ENCODE measurements at regions not wholly inside any gene's neighbourhood (a gene's known extent, or its start where the extent isn't known, plus 50 kb on each side); places are given as distances from the start of the nearest gene placed in this dataset.

- TF ChIP-seq GABPA (IDR thresholded peaks at IDR 0.05; ENCODE audit: low read depth) (no peak), CTCF (IDR thresholded peaks at IDR 0.05; ENCODE audit: insufficient read depth, low read length) (peak; percentile 21)
- no peak overlapping the region for H3K27ac ChIP-seq (replicated peaks)
- no peak overlapping the region for H3K4me3 ChIP-seq (replicated peaks; ENCODE audit: insufficient read depth, low read length)
- no peaks in the 10 kb centered on the region for H3K27me3 ChIP-seq (ENCODE audit: insufficient read depth, poor library complexity, severe bottlenecking)
- DNase-seq (ENCODE audit: low read depth in 1 of 2, low spot score in 1 of 2): peak in 1 of 2 experiments; percentile 1
These were observed 700.0 kb upstream of the PCDH15 start for GRCh38 chr10:55500931-55501559.

DNA sequence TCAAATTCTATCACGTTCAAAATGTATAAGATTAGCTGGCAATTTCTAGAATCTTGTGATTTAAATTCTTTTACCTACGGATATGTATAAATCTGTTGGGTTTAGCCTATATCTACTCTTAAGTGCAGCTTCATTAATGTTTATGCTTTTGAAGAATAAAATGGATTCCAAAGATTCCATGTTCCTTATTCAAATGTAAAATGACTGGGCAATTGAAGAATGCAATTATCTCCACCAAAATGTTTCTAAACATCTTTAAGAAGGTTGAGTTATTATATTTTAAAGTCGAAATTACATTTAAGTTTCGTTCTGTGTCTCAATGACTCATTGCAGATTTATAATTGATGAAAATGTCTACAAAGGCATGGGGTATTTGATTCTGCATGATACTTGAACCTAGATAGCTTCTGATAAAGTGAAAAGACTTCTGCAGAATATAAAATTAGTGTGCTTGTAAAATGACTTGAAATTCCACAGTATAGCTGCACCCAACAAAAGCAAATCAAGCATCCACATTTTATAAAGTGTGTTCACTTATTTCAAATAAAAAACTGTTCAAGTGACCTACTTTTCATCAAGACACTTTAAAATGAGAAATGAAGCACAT is 697.0 kb upstream of the PCDH15 start:
- Histone ChIP-seq H3K27me3 (ENCODE audit: insufficient read depth, poor library complexity, severe bottlenecking) (no peaks in the 10 kb centered on the region), H3K4me3 (replicated peaks; ENCODE audit: insufficient read depth, low read length) (no peak overlapping the region), H3K27ac (replicated peaks) (no peak overlapping the region)
- no peak for DNase-seq (ENCODE audit: low read depth in 1 of 2, low spot score in 1 of 2)
- TF ChIP-seq, protein P1, sequence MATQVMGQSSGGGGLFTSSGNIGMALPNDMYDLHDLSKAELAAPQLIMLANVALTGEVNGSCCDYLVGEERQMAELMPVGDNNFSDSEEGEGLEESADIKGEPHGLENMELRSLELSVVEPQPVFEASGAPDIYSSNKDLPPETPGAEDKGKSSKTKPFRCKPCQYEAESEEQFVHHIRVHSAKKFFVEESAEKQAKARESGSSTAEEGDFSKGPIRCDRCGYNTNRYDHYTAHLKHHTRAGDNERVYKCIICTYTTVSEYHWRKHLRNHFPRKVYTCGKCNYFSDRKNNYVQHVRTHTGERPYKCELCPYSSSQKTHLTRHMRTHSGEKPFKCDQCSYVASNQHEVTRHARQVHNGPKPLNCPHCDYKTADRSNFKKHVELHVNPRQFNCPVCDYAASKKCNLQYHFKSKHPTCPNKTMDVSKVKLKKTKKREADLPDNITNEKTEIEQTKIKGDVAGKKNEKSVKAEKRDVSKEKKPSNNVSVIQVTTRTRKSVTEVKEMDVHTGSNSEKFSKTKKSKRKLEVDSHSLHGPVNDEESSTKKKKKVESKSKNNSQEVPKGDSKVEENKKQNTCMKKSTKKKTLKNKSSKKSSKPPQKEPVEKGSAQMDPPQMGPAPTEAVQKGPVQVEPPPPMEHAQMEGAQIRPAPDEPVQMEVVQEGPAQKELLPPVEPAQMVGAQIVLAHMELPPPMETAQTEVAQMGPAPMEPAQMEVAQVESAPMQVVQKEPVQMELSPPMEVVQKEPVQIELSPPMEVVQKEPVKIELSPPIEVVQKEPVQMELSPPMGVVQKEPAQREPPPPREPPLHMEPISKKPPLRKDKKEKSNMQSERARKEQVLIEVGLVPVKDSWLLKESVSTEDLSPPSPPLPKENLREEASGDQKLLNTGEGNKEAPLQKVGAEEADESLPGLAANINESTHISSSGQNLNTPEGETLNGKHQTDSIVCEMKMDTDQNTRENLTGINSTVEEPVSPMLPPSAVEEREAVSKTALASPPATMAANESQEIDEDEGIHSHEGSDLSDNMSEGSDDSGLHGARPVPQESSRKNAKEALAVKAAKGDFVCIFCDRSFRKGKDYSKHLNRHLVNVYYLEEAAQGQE (IDR thresholded peaks at IDR 0.05; ENCODE audit: insufficient replicate concordance, low read depth): no peak

DNA sequence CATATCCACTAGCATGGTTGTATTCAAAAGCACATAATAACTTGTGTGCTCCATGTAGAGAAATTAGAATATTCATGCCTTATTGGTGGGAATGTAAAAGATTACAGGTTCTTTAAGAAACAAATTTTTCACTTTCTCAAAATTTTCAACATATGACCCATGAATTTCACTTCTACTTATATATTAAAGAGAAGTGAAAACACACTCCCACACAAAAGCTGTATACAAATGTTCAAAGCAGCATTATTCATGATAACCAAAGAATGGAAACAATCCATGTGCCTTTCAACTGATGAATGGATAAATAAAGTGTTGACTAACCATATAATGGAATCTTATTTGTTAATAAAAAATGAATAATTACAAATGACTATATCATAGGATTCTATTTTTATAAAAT is 694.5 kb upstream of the PCDH15 start:
- TF ChIP-seq GABPA (IDR thresholded peaks at IDR 0.05; ENCODE audit: low read depth): no peak
- Histone ChIP-seq H3K4me3 (replicated peaks; ENCODE audit: insufficient read depth, low read length) (no peak overlapping the region), H3K27me3 (ENCODE audit: insufficient read depth, poor library complexity, severe bottlenecking) (no peaks in the 10 kb centered on the region), H3K27ac (replicated peaks) (no peak overlapping the region)
- DNase-seq (ENCODE audit: low read depth in 1 of 2, low spot score in 1 of 2): no peak

DNA sequence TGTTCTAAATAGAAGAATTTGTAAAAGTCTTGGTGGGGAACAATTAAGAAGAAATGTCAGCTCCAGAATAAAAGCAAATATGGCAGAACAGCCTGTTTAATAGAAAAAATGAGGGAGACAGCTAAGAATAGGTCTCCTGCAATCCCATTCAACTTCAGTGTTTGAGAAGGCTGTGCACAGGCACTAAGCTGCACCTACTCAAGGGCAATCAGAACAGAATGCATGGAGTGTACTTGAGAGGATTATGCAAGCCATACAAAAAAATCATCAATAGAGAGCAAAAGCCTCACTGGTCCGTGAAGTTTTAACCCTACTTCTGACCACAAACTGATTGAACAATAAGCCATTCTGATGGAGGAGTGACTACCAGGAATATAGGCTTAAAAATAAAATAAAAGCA is 690.7 kb upstream of the PCDH15 start:
- no peak overlapping the region for H3K4me3 ChIP-seq (replicated peaks; ENCODE audit: insufficient read depth, low read length)
- no peak for DNase-seq (ENCODE audit: low read depth in 1 of 2, low spot score in 1 of 2)
- TF ChIP-seq CTCF (IDR thresholded peaks at IDR 0.05; ENCODE audit: insufficient read depth, low read length): no peak
- TF ChIP-seq POLR2AphosphoS5 (IDR thresholded peaks at IDR 0.05; ENCODE audit: low read depth): no peak
- no peak for TF ChIP-seq SPI1 (IDR thresholded peaks at IDR 0.05; ENCODE audit: borderline replicate concordance, low read depth)
- TF ChIP-seq GABPA (IDR thresholded peaks at IDR 0.05; ENCODE audit: low read depth): no peak
- TF ChIP-seq, protein P1 (IDR thresholded peaks at IDR 0.05; ENCODE audit: insufficient replicate concordance, low read depth): no peak
- H3K27ac ChIP-seq (replicated peaks): no peak overlapping the region
- no peaks in the 10 kb centered on the region for H3K27me3 ChIP-seq (ENCODE audit: insufficient read depth, poor library complexity, severe bottlenecking)

DNA sequence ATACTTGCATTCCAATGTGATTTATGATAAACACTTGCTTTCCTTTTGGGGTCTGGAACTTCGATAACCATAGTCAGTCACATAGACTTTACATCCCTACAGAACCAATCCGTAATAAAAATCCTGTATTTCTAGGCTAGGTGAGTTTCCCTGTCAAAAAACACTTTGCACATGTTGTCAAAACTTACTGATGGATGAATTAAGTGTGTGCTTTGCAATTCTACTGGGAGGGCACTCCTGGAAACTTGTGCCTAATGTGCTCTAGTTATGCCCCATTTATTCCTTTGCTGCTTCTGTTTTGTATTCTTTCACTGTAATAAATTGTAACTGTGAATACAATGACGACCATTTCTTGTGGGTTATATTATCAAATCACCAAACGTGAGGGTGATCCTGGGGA is 684.8 kb upstream of the PCDH15 start:
- Histone ChIP-seq H3K27ac (replicated peaks) (no peak overlapping the region), H3K27me3 (ENCODE audit: insufficient read depth, poor library complexity, severe bottlenecking) (no peaks in the 10 kb centered on the region), H3K4me3 (replicated peaks; ENCODE audit: insufficient read depth, low read length) (no peak overlapping the region)
- TF ChIP-seq SPI1 (IDR thresholded peaks at IDR 0.05; ENCODE audit: borderline replicate concordance, low read depth): no peak
- TF ChIP-seq, protein P1 (IDR thresholded peaks at IDR 0.05; ENCODE audit: insufficient replicate concordance, low read depth): no peak
- no peak for TF ChIP-seq GABPA (IDR thresholded peaks at IDR 0.05; ENCODE audit: low read depth)
- TF ChIP-seq CTCF (IDR thresholded peaks at IDR 0.05; ENCODE audit: insufficient read depth, low read length): no peak
- TF ChIP-seq POLR2AphosphoS5 (IDR thresholded peaks at IDR 0.05; ENCODE audit: low read depth): no peak
- DNase-seq (ENCODE audit: low read depth in 1 of 2, low spot score in 1 of 2): no peak

Measured in HL-60 (cell line).